Glomerular endothelial cell (primary cell): ENCODE measurements at regions not wholly inside any gene's neighbourhood (a gene's known extent, or its start where the extent isn't known, plus 50 kb on each side); places are given as distances from the start of the nearest gene placed in this dataset.

Experiments used
- DNase-seq: peaks from one replicate; pipeline ENCODE4 v3.0.0-alpha.2; 2011; ENCODE audit warnings: low read depth, low spot score; ENCODE audit errors: extremely low read depth

DNA sequence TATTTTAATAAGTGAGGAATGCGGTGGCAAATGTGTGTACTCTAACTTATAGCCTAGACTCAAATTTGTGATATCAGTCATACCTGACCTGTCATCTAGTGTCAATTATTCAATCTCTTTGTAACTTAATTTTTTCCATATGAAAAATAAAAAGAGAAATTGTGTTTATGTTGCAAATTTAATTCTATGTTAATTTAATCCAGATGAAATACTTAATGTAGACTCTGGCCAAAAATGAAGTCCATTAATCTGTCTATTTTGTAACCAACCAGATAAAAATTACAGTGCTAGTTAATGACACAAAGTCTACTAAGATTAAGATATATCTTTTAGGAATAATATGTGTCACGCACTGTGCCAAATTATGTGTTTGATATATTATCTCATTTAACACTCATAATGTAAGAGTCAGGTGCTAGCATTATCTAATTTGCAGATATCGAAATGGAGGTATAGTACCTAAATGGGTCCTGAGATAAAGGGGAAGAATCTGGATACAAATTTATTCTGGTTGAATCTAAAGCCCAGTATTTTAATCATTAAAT is 712.1 kb downstream of the KCTD16 start:
- DNase-seq, result no peak

DNA sequence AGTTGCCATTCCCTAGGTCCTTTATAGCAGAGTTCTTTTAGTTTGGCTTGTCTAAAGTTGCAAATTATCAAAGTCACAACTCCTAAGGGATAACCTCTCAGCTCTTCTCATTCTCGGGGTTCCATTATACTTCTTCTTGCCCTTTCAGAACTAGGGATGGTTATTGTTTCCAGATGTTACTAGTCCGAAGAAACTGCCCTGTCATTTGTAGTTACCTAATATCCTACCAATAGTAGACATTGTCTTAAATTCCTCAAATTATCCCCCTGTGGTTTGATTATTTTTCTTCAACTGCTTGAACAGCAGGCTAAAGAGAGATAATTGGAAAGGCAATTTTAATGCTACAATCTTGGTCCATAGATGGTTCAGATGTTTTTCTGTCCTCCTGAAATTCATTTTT is 709.8 kb downstream of the KCTD16 start:
- no peak for DNase-seq

DNA sequence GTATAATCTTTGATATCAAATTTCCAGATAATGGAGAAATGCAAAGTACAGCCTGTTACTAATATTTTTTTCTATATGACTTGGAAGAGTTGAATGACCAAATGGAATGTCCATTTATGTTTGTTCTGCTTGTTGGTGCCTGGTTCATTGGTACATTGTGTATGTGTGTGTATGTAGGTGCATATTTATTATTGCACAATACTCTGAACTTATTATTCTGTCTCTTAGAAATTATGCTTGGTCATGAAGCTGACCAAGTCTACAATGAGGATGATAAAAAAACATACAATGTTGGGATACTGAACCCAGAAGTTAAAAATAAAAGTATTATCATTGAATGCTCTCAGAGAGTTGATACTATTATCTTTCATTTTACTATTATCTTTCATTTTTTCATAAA is 706.3 kb downstream of the KCTD16 start:
- no peak for DNase-seq

DNA sequence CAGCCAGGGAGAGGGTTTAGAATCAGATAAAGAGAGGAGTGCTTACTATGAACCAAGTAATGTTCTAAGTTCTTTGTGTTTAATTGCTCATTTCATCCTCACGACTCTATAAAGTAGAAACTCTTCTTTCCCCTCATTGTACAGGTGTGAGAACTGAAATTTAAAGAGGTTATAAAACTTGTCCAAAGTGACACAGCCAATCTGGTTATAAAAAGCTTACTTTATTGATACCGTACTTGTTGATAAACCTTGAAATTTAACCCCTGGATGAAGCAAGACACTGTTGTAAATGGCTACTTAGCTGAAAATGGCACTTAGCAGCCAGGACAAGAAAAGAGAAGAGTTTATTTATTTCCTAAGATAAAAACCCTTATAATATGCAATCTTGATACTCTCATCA is 702.4 kb downstream of the KCTD16 start:
- DNase-seq, result no peak

DNA sequence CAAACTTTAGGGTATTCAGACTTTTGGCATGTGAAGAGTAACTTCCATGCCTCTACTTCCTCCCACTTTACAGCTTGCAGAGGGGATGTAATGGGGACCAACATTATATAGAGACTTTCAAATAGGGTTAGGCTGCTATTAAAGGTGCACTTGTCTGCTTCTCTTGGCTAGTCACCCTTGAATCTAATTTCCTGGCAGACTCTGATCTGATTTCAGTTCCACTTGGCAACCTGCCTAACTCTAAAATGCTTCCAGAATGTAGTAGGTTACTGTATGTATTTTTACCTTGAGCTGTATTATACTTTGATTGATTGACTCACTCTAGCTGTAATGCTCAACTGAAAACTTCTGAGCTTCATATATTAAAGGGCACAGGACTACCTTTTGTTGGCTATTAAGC is 693.4 kb downstream of the KCTD16 start:
- DNase-seq, result no peak

DNA sequence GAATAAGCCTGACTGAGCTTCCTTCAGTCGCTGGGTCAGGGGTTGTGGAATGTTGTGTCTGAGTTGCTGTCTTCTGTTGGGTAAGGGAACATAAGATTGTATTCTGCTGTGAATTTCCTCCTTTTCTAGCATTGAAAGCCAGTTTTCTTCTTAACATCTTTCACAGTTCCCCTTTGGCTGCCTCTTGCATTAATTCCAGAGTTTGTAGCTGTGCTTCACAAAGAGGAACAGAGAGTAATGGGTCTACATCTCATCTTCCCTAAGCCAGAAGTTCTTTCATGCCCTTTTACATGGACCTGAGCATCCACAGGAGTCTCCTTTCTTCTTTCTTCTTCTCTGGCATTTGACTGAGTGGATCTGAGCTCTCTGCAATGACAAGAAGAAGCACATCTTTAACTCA is 686.8 kb downstream of the KCTD16 start:
- DNase-seq, result no peak

DNA sequence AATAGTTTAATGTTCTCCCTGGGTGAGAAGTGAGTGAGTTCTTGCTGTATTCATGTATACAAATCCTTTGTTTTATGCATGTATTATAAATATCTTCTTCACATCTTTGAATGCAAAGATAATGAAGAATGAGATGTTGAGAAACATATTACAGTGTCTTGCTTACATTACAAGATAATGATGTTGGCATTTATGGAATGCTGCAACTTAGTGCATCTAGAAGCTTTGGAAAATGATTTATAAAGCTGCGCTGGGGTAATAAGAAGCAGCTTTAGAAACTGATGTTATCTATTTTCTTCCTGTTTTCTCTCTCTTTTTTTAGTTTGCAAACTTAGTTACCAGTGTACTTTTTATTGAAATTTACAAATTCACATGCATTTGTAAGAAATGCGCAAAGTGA is 673.4 kb downstream of the KCTD16 start:
- no peak for DNase-seq

DNA sequence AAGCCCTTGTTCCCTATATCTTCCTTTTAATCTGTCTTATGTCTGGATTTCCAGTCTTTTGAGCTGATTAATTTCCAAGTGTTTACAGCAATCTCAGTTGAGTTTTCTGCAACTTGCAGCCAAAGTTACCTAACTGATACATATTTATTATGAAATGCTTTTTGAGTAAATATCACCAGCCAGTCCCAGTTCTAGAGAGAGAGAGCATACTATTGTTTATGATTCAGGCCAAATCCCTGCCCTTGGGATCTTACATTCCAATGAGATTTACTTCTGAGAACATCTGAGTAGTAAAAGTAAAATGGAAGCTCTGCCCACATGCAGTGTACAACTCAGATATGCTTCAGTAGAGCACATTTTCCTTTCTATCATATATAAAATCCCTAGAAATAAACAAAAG is 661.7 kb downstream of the KCTD16 start:
- no peak for DNase-seq

DNA sequence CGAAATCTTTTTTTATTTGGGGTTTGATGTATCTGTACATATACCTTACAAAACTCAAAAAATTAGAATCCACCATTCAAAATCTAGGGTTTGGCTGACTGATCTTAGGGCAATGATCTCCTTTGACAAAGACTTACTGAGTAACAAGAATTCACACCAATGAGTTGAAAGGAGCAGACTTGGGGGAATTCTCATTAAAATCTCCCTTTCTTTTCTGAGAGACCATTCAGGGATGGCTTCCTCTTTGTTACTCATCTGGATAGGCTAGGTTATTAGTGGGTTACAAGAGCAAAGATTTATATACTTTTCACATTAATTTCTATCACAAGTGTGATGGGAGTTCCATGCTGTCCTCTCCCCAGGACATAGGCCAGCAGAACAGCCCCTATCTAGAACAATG is 661.0 kb downstream of the KCTD16 start:
- no peak for DNase-seq

DNA sequence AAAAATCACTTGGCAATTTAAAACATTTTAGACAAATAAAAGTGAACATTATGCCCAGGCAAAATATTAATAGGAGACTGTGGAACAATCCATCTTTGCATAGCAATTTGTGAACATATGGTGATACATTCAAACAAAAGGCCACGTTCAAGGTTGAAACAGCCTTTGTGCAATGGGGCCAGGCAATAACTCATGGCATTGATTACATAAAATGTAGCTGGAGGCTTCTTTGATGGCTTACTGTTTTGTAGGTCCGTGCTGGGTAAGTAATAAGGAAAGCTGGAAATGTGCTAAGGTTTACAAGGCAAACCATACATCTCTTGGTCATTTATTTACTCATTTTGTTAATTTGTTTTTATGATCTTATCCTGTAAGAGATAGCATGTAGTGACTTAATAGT is 651.8 kb downstream of the KCTD16 start:
- DNase-seq, result no peak

DNA sequence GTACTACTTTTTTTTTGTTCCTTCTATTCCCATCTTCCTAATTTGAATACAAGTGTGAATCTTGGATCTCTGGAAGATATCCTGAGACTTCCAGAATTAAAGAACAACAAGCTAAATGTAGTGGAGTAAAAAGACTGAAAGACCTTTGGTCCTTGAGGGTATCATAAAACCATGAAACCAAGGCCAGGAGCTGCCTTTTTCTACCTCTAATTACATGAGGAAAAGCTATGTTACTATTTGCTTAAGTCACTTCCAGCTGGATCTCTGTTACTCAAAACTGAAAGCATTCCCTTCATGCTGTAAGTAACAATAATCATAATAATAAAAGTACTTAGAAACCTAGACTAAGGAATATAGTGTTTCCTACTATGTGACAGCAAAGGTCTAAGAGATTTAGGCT is 649.6 kb downstream of the KCTD16 start:
- DNase-seq, result no peak

DNA sequence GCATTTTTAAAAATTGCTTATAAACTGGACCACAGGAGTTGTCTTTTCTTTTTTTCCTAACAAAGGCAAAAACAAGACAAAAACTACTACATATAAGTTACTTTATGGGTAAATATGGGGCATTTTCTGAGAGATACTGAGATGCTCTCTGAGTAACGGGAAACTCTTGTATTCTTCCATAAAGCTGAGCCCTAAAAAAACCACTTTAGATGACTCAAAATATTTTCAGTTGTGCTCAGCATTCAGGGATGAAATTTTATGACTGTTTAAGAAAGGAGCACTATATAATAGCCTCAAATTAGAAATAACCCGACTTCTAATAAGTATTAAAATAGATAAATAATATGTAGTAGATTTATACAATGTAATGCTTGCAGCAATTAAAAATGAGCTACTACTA is 644.5 kb downstream of the KCTD16 start:
- no peak for DNase-seq

DNA sequence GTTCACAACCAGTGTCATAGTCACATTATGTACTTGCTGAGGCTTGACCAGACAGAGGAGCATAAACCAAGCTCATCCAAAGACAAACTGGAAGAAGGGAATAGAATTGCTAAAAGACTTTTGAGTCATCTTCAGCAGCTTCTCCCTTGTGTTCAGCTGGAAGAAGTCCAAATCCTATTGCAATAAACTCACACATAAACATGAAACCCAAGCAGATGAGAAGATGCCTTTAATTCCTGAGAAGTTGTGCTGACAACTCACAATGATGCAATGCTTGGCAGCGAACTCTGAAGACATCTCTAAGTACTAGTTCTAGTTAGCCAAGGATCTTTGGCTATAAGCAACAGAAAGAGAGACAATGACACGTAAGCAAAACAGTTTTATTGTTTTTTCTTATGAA is 642.1 kb downstream of the KCTD16 start:
- no peak for DNase-seq

DNA sequence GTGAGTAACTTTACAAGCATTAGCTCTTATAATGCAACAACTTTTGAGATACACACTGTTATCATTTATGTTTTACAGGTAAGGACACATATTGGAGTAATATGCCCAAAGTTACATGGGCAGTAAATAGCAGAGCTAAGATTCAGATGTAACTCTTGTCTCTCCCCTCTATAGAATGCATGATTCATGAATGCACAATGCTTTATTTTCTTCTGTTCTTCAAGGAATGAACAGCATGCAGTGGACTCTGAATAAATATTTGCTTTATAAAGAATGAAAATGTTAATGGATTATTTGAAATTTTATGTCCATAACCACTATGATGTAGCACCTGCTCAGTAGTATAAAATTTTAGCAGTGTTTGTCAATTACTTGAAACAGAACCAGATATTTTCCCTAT is 629.5 kb downstream of the KCTD16 start:
- no peak for DNase-seq

DNA sequence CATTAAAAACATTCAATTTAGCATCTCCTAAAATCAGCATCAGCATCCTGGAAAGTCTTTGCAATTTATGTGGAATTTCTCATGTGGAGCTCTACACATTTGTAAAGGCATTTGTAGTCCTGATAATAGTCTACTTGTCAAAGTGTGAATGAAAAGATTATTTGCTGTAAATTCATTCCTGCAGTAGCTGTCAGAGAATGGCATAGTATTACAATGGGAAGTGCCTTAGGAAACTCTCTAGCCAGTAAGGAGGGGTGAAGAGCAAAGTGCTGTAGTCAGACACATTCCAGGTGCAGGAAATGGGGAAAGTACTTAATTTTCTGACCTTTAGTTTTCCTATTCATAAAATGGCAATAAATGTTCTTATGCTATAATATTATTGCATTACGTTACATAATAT is 627.9 kb downstream of the KCTD16 start:
- DNase-seq, result no peak

DNA sequence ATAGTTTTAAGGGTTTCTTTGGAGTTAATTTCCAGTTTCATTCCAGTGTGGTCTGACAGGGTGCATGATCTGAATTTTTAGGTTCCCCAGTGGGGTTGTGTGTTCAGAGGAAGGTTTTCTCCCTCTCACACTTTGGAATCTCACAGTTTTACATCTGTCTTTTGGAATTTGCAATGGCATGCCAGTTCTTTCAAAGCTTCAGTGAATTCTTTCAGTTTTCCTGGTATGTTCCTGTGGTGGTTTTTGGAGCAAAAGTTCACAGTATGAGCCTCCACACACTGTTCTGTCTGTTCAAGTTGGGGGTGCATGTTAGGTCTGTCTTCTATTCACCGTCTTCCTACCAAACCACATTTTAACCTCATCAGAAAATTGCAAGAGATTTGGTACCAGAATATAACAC is 624.2 kb downstream of the KCTD16 start:
- DNase-seq, result no peak

DNA sequence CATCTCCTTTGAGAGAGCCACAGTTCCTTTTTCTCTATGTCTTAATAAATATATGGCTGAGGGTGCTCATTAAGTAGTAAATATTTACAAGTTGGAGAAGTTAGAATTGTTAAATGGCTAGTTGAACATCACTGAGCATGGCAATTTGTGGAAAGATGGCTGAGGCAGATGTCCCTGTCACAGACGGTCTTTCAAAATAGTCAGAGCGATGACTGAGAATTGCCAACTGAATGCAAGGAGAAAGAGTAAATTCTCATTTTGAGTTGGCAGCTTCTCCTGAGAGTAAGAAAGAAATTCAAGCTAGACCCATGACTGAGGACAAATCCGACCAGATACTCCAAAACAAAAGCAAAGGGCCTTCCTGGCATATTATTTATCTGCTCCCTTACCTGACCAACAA is 617.9 kb downstream of the KCTD16 start:
- no peak for DNase-seq

DNA sequence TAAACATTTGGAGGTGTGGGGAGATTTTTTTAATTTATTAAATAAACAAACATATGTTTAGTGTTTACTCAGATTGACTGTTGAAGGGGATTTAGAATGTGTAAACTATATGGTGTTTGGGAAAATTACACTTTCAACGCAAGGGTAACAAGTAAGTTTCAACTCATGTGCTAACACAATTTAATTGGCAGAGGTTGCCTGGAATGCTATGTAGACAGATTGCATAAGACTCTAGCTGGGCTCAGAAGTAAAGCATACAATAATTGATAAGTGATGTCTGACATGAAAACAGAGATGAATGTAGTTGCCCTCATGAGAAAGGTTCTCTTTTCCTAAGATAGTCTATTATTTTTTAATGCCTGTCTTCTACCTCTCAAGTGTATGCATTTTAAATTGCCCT is 617.4 kb downstream of the KCTD16 start:
- no peak for DNase-seq

DNA sequence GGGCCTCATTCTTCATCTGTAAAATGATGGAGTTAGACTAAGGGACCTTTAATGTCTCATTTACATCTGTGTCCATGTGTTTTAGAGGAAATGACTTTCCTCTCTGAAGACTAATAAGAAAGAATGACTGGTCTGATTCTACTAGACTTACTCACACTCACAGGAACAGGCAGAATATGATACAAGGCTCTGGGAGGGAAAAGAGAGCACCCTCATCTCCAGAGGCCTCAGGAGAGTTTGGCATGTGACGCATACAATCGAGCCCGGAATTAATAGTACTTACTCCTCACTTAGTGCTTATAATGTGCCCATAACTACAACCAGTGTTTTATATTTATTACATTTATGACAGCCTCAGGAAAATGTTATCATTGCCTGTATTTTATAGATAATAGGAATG is 608.7 kb downstream of the KCTD16 start:
- DNase-seq, result no peak

DNA sequence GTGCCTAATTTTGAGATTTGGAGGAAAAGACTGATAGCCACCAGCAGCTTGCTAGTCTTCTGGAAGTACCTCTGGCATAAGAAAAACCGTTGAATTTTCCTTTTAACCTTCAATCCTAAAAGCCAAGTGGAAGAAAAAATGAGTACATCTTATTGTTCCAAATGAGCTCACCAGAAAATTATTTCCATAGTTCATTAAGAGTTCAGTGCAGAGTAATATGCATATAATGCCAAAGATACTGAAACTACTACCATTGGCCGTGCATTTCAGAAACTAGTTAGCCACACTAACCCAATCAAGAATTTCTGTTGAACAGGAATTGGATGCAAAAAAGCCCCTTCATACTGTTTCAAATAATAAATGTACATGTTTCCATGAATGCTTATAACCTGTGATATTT is 607.9 kb downstream of the KCTD16 start:
- DNase-seq, result no peak

DNA sequence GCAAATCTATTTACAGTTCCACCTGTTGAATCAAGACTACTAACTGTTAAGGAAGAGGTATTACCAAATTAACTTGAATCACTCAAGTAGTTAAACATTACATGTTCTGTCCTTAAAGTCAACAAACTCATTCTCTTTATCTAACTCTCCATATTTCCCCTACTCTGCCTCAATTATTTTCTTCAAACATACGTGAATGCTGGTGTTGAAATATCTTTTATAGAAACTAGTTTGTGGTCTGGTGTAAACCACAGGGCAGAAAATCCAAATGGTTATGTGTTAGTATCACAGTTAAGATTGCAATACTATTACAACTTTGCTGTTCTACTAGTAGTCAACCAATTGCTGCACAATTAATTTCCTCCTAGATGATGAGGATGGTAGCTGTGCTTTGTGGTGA is 603.5 kb downstream of the KCTD16 start:
- no peak for DNase-seq

DNA sequence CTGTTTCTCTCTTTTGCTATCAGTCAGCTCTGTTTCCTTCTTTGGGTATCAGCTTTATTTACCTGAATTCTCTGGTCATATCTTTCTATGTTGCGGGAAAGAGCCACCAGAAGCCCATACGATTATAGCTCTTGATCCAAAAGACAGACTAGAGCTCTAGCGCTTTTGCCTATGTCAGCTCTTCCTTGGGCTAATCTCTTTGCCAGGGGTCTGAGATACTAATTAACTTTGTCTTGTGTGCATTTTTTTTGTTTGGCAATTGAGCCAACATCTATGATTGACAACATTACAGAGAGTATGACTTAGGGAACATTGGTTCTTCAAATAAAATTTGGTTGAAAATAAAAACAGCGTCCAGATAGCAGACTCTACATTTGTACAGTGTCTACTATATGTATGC is 603.0 kb downstream of the KCTD16 start:
- DNase-seq, result no peak

DNA sequence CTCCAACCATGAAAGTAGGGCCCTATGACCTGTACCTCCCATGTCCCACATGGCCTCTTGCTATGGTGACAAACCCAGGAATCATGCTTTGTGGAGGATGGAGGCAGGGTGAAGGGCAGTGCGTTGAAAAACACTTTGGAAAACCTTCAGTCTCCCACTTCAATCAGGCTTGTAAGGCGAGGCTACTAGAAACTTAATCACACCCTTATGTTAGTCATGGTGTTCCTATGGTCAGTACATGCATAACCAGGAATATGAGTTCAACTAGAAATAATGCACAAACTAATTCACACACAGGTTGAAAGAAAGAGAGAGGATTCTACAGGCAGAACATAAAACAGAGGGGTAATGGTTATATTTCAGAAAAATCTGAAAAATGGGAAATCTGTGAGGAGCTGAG is 601.1 kb downstream of the KCTD16 start:
- DNase-seq, result no peak

DNA sequence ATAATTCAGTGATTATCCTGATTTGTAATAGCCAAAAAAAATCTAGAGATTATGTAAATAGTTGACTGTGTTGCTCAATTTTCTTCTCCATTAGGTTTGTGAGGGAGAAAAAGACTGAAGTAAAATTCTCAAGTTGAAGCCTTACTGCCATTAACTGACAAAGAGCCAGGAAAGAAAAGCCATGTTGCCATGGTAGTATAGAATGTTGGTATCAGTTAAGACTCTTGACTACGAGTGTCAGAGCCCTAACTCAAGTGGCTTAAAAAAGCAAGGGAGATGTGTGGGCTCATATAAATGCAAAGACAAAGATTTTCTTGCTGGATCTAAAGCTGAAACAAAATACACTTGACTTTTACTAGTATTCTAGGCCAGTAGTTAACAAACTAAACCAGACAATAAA is 571.7 kb downstream of the KCTD16 start:
- no peak for DNase-seq
